ENCODE measurements at regions not wholly inside any gene's neighbourhood (a gene's known extent, or its start where the extent isn't known, plus 50 kb on each side); places are given as distances from the start of the nearest gene placed in this dataset.

- H3K23me2 ChIP-seq (ENCODE audit: insufficient read length, low read depth, low read length, poor library complexity, severe bottlenecking) = no peaks in the 10 kb centered on the region
- no peak overlapping the region for H4K91ac ChIP-seq (ENCODE audit: insufficient read length, low read depth, low read length)
- DNase-seq = no peak
- H4K20me1 ChIP-seq (ENCODE audit: control insufficient read depth, insufficient read depth, insufficient read length) = no peaks in the 10 kb centered on the region
- no CpG with 5 or more reads among the region's 4 CpGs for WGBS (ENCODE audit: extremely low coverage, insufficient read length, low lambda C conversion rate)
- H3K23ac ChIP-seq (ENCODE audit: insufficient read length, low read depth, low read length) = no peak overlapping the region
- no peak overlapping the region for H4K5ac ChIP-seq (ENCODE audit: insufficient read length, low read depth, low read length)
- H3T11ph ChIP-seq (ENCODE audit: low read length) = no peak overlapping the region
- no peak overlapping the region for H2BK15ac ChIP-seq (ENCODE audit: low read depth, low read length)
- no peak overlapping the region for H2AK5ac ChIP-seq (ENCODE audit: insufficient read length, low read length)
- no peak overlapping the region for H4K8ac ChIP-seq (replicated peaks; ENCODE audit: insufficient read length, low read depth, low read length)
- H3K4me2 ChIP-seq (ENCODE audit: insufficient read depth, insufficient read length, low read length) = no peak overlapping the region
- no peak overlapping the region for H2BK120ac ChIP-seq (ENCODE audit: low read depth, low read length, poor library complexity, severe bottlenecking)
- no peaks in the 10 kb centered on the region for H3K79me1 ChIP-seq (ENCODE audit: insufficient read depth, low read depth, low read length, poor library complexity, severe bottlenecking)
- H3K14ac ChIP-seq (ENCODE audit: insufficient read depth, low read length) = no peak overlapping the region
- TF ChIP-seq CTCF (conservative IDR thresholded peaks at IDR 0.05) = no peak
- no peak overlapping the region for H2AFZ ChIP-seq (ENCODE audit: low read length)
- Mint-ChIP-seq H3K27me3 (ENCODE audit: low read depth) (no peaks in the 10 kb centered on the region), H3K27ac (no peak overlapping the region), H3K4me3 (no peak overlapping the region), H3K36me3 (ENCODE audit: insufficient read depth in 1 of 3, low read depth in 3 of 3) (no peaks in the 10 kb centered on the region), H3K9me3 (no peaks in the 10 kb centered on the region), H3K4me1 (peaks cover 3 to 7% of the 10 kb centered on the region in 2 experiments; a peak in 3 of 4 replicates)
- no peaks in the 10 kb centered on the region for H3K9me3 ChIP-seq (ENCODE audit: control insufficient read depth, low read depth, low read length)
- H3K56ac ChIP-seq (ENCODE audit: insufficient read length, low read depth, low read length) = no peak overlapping the region
- no peak overlapping the region for H3K27ac ChIP-seq (ENCODE audit: insufficient read length, low read depth, low read length)
- no peak overlapping the region for H3K18ac ChIP-seq (ENCODE audit: insufficient read length, low read depth, low read length)
- H3K9ac ChIP-seq (ENCODE audit: extremely low read depth, insufficient read length, low read length) = no peak overlapping the region
- H2BK20ac ChIP-seq (ENCODE audit: low read depth, low read length, poor library complexity, severe bottlenecking) = no peak overlapping the region
- no peak overlapping the region for H2BK12ac ChIP-seq (ENCODE audit: insufficient read length, low read depth, low read length)
- no peaks in the 10 kb centered on the region for H3K4me1 ChIP-seq (ENCODE audit: insufficient read depth, low read length)
- H3K27me3 ChIP-seq (ENCODE audit: insufficient read depth, low read length) = no peaks in the 10 kb centered on the region
- no peak overlapping the region for H2BK5ac ChIP-seq (ENCODE audit: insufficient read length, low read length)
- H3K4ac ChIP-seq (ENCODE audit: low read depth, low read length) = no peak overlapping the region
- no peaks in the 10 kb centered on the region for H3K79me2 ChIP-seq (ENCODE audit: insufficient read depth, low read length)
Observed at GRCh38 chr4:141912831-141913230, 276.4 kb downstream of the IL15 start.

Measured in H9 (cell line).